HG03045 (cell line): ENCODE measurements at regions not wholly inside any gene's neighbourhood (a gene's known extent, or its start where the extent isn't known, plus 50 kb on each side); places are given as distances from the start of the nearest gene placed in this dataset.
"Not testable (repeated sequence)": the region's sequence is repeated elsewhere in the genome, so short reads cannot be mapped to it uniquely, and the experiment has no call there.

ENCODE experiments used
- ATAC-seq: cut with Tn5 transposase; IDR thresholded peaks from one replicate; pipeline ENCODE4 v1.9.1; 2021; ENCODE audit warnings: mild to moderate bottlenecking, moderate library complexity; ENCODE audit not compliant: unreplicated experiment

GRCh38 chr2:139454251-139454650 is 674.1 kb upstream of the NXPH2 start:
- ATAC-seq: no peak

- no peak for ATAC-seq
Observed at GRCh38 chr2:139439100-139439499, 658.9 kb upstream of the NXPH2 start.

- no peak for ATAC-seq
Observed at GRCh38 chr2:139438478-139438877, 658.3 kb upstream of the NXPH2 start.

- no peak for ATAC-seq
Observed at GRCh38 chr2:139427164-139427563, 647.0 kb upstream of the NXPH2 start.

GRCh38 chr2:139424101-139424500 is 643.9 kb upstream of the NXPH2 start:
- ATAC-seq: no peak

GRCh38 chr2:139411236-139411635 is 631.0 kb upstream of the NXPH2 start:
- ATAC-seq: no peak

- ATAC-seq: not testable (repeated sequence)
Observed at GRCh38 chr2:139410833-139411174, 630.6 kb upstream of the NXPH2 start.

GRCh38 chr2:139410147-139410832 is 630.1 kb upstream of the NXPH2 start:
- ATAC-seq: not testable (repeated sequence)

- no peak for ATAC-seq
Observed at GRCh38 chr2:139409212-139409611, 629.0 kb upstream of the NXPH2 start.

GRCh38 chr2:139403948-139404347 is 623.8 kb upstream of the NXPH2 start:
- no peak for ATAC-seq

GRCh38 chr2:139394801-139395200 is 614.6 kb upstream of the NXPH2 start:
- ATAC-seq: no peak

- ATAC-seq: no peak
Observed at GRCh38 chr2:139389391-139389790, 609.2 kb upstream of the NXPH2 start.

GRCh38 chr2:139386401-139386800 is 606.2 kb upstream of the NXPH2 start:
- ATAC-seq: no peak

- no peak for ATAC-seq
Observed at GRCh38 chr2:139383532-139383931, 603.3 kb upstream of the NXPH2 start.

- no peak for ATAC-seq
Observed at GRCh38 chr2:139380051-139380450, 599.9 kb upstream of the NXPH2 start.

- no peak for ATAC-seq
Observed at GRCh38 chr2:139378373-139378772, 598.2 kb upstream of the NXPH2 start.

- ATAC-seq: no peak
Observed at GRCh38 chr2:139374296-139374850, 594.2 kb upstream of the NXPH2 start.

GRCh38 chr2:139369423-139370409 is 589.5 kb upstream of the NXPH2 start:
- ATAC-seq: no peak

GRCh38 chr2:139367416-139367815 is 587.2 kb upstream of the NXPH2 start:
- ATAC-seq: no peak

- ATAC-seq: no peak
Observed at GRCh38 chr2:139366681-139367080, 586.5 kb upstream of the NXPH2 start.

GRCh38 chr2:139365189-139365588 is 585.0 kb upstream of the NXPH2 start:
- ATAC-seq: no peak

- ATAC-seq: no peak
Observed at GRCh38 chr2:139360654-139361053, 580.5 kb upstream of the NXPH2 start.
